ENCODE measurements at regions not wholly inside any gene's neighbourhood (a gene's known extent, or its start where the extent isn't known, plus 50 kb on each side); places are given as distances from the start of the nearest gene placed in this dataset.

GRCh38 chr4:180169966-180170365, 2073.2 kb upstream of the TENM3 start:
- no peak for TF ChIP-seq EZH2phosphoT487 (IDR thresholded peaks at IDR 0.05; ENCODE audit: low read length)
- TF ChIP-seq, protein P1, sequence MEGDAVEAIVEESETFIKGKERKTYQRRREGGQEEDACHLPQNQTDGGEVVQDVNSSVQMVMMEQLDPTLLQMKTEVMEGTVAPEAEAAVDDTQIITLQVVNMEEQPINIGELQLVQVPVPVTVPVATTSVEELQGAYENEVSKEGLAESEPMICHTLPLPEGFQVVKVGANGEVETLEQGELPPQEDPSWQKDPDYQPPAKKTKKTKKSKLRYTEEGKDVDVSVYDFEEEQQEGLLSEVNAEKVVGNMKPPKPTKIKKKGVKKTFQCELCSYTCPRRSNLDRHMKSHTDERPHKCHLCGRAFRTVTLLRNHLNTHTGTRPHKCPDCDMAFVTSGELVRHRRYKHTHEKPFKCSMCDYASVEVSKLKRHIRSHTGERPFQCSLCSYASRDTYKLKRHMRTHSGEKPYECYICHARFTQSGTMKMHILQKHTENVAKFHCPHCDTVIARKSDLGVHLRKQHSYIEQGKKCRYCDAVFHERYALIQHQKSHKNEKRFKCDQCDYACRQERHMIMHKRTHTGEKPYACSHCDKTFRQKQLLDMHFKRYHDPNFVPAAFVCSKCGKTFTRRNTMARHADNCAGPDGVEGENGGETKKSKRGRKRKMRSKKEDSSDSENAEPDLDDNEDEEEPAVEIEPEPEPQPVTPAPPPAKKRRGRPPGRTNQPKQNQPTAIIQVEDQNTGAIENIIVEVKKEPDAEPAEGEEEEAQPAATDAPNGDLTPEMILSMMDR (IDR thresholded peaks at IDR 0.05; ENCODE audit: low read length) = no peak

Data from MM.1S (cell line).